ENCODE measurements at regions not wholly inside any gene's neighbourhood (a gene's known extent, or its start where the extent isn't known, plus 50 kb on each side); places are given as distances from the start of the nearest gene placed in this dataset.
A peak's percentile ranks its signal among the peaks of the same experiment; 100 is the strongest.
"Not testable (repeated sequence)": the region's sequence is repeated elsewhere in the genome, so short reads cannot be mapped to it uniquely, and the experiment has no call there.

DNA sequence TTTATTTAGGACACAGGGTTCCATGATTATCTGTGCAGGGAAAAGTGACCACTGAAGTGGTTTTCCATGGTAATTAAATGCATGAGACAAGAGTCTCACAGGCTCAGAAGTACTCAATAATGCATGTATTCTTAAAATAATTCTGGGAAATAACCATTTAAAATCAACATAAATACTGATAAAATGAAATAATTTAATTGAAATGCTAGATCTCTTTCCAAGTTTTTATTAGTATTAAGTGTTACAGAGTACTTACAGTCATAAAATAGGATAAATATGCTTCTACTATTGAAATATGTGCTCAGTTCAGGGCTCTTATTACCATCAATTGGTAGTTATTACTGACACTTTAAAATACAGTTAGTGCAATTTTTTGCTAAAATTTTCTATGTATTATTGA is 916.0 kb upstream of the GJE1 start:
- peak in 1 of 3 experiments; percentile 56 for DNase-seq

DNA sequence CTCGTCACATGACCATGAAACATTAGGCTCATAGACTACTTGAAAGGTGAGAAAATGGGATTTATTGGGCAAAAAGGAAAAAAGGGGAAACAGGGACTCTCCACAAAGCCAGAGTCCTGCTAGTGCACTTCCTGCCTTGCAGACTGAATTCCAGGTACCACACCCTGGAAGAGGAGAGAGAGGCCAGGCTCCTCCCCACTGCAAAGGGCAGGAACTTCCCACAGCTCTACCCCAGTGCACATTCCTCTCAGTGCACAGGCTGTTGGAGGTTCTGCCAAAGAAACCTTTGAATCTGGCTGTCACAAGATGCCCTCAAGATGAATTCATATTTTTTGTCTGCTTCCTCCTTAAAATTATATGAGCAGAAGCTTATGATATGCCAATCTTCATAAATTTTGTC is 920.4 kb upstream of the GJE1 start:
- DNase-seq: no peak

DNA sequence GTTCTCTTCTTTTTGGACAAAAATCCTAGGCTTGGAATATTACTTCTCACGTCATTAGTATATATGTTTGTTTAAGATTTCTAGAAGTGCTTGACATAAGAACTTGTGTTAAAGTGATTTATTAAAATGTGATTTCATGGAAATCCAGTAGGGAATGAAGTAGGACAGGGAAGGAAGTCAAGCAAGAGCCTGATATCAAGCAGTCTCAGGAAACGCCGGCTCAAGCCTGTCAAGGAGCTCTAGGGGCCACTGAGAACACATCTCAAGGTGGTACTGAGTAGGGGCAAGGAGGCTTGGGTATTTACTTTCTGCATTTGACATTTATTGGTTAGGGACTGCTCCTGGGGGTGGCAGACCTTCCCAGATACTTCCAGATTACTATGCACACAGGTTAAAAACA is 920.9 kb upstream of the GJE1 start:
- DNase-seq: peak in 1 of 3 experiments; percentile 28

- DNase-seq: peak; percentile 12 to 60 (median 24)
These were observed 921.8 kb upstream of the GJE1 start for GRCh38 chr6:141210901-141211300.

DNA sequence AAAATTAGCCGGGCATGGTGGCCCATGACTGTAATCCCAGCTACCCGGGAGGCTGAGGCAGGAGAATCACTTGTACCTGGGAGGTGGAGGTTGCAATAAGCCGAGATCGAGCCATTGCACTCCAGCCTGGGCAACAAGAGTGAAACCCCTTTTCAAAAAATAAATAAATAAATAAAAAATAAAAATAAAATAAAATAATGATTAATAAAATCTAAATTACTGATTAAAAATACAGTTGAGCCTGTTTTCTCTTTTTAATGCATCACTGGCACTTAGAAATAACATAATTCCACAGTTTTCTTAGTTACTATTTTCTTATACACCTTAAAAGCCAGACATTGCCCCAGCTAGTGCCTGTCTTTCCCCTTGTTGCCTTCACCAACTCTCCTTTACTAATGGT is 922.8 kb upstream of the GJE1 start:
- no peak for DNase-seq

- no peak for DNase-seq
These were observed 924.6 kb upstream of the GJE1 start for GRCh38 chr6:141208101-141208500.

- DNase-seq: no peak
These were observed 928.7 kb upstream of the GJE1 start for GRCh38 chr6:141203902-141204575.

DNA sequence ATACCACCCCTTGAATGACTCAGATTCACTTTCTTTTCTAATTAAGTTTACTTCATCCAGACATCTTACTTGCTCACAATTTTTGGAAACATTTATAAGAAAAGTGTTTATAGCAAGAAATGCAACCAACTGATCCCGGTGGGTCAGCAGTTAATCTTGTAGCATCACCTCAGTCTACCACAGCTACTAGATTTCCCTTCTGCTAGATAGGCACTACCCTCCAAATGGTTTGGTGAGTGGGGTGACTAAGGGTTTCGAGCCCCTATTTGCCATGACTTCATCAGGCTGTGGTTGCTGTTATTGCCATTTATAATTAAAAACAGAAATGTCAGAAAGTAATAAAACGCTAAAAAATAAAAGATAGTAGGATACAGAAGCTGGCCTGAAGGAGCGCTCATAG is 930.1 kb upstream of the GJE1 start:
- no peak for DNase-seq

- DNase-seq: no peak
These were observed 933.7 kb upstream of the GJE1 start for GRCh38 chr6:141199074-141199473.

DNA sequence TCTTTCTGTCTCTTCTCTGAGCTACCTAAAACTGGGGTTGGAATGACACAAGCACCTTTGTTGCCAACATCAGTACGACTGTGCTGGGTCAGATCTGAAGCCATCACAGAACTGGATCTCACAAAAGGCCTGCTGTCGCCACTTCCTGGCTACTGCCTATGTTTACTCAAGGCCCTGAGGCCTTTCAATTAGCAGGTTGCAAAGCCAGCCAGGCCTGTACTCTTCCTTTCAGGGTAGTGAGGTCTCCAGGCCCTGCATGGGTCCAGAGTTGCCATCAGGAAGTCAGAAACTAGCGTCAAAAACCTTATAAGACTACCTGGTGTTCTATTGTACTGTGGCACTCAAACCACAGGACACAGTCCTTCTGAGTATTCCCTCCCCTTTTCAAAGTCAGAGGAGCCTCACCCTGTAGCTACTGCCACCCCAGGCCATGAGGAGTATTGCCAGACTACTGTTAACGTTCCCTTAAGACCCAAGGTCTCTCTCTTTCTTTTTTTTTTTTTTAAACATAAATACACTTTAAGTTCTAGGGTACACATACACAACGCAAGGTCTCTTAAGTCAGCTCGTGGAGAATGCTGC is 937.4 kb upstream of the GJE1 start:
- DNase-seq: peak in 1 of 3 experiments; percentile 19

DNA sequence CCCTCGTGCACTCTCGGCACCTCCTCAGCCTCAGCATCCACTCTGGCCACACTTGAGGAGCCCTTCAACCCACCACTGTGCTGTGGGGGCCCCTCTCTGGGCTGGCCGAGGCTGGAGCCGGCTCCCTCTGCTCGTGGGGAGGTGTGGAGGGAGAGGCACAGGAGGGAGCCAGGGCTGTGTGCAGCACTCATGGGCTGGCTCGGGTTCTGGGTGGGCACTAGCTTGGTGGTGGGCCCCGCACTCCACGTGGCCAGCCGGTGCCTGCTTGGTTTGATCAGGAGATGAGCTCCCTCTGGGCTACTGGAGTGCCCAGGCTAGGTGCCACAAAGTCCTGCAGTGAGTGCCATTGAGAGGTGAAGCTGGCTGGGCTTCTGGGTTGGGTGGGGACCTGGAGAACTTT is 949.4 kb upstream of the GJE1 start:
- no peak for DNase-seq

GRCh38 chr6:141175458-141175857 is 957.3 kb upstream of the GJE1 start:
- DNase-seq: not testable (repeated sequence)

DNA sequence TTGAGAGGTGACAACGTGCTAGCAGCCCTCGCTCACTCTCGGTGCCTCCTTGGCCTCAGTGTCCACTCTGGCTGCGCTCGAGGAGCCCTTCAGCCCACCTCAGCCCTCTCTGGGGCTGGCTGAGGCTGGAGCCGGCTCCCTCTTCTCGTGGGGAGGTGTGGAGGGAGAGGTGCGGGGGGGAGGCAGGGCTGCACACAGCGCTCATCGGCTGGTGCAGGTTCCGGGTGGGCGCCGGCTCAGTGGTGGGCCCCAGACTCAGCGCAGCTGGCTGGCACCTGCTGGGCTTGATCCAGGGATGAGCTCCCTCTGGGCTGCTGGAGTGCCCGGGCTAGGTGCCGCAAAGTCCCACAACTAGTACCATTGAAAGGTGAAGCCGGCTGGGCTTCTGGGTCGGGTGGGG is 957.8 kb upstream of the GJE1 start:
- no peak for DNase-seq

- no peak for DNase-seq
These were observed 959.2 kb upstream of the GJE1 start for GRCh38 chr6:141173529-141173928.

DNA sequence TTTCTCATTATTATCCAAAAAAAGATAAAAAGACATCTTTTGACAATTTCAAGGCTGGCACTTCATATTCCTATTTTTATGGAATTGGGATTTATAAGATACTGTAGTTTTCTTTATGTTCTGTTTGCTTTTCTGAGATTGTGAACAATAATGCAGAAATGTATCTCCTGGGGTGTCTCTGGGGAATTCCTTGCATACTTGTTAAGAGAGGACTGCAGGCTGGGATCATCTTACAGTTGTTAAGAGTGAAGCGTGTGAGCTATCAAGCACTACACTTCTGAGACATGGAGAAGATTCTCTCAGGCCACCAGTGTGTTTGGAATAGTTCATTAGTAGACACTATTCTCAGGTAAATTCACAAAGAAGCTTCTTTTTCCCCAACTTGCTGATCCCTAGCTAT is 963.3 kb upstream of the GJE1 start:
- DNase-seq: peak in 1 of 3 experiments; percentile 86

GRCh38 chr6:141167945-141168344 is 964.8 kb upstream of the GJE1 start:
- no peak for DNase-seq

- DNase-seq: peak in 2 of 3 experiments; percentile 65 to 69
These were observed 967.6 kb upstream of the GJE1 start for GRCh38 chr6:141165002-141165665.

GRCh38 chr6:141164042-141164743 is 968.5 kb upstream of the GJE1 start:
- peak; percentile 7 to 76 (median 46) for DNase-seq

DNA sequence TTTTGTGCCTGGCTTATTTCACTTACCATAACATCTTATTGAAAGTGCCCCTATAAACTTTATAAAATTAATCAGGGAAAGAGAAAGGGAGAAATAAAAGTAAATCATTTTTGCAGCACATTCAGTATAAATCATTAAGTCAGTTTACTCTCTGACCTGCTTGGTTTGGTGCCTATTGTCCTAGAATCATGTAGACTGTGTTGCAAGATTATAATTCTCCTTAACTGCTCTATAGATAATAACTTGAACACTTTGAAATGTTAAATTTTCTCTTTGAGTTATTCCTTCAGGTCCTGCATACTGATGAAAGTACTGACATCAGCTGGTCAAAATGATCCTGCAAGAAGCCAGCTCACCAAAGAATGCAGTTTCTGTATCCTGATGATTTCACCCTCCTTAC is 969.6 kb upstream of the GJE1 start:
- no peak for DNase-seq

- DNase-seq: no peak
These were observed 974.0 kb upstream of the GJE1 start for GRCh38 chr6:141158740-141159139.

- DNase-seq: peak in 2 of 3 experiments; percentile 72 to 92
These were observed 979.2 kb upstream of the GJE1 start for GRCh38 chr6:141153563-141153962.

GRCh38 chr6:141152951-141153350 is 979.8 kb upstream of the GJE1 start:
- DNase-seq: peak in 1 of 3 experiments; percentile 23

DNA sequence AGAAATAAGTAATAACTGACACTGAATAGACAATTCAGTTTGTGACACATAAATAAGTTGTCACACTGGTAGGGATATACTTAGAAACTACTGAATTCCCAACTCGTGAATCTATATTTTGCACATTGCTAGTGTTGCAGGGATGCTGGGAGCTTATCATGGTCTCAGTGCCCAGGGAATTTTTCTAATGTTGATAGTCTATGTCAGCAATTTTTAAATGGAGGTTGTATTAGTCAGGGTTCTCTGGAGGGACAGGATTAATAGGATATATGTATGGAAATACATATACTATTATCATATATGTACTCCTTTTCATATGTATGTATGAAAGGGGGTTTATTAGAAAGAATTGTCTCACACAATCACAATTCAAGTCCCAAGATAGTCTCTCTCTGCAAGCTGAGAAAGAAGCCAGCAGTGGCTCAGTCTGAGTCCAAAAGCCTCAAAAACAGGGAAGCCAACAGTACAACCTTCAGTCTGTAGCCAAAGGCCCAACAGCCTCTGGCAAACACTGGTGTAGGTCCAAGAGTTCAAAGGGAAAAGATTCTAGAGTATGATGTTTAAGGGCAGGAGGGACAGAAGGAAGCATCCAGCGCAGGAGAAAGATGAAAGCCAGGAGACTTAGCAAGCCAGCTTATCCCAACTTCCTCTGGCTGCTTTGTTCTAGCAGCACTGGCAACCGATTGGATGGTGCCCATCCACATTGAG is 980.9 kb upstream of the GJE1 start:
- DNase-seq: no peak
